GM21529 (cell line): ENCODE measurements at regions not wholly inside any gene's neighbourhood (a gene's known extent, or its start where the extent isn't known, plus 50 kb on each side); places are given as distances from the start of the nearest gene placed in this dataset.

ENCODE experiments used
- ATAC-seq: cut with Tn5 transposase; IDR thresholded peaks from one replicate; pipeline ENCODE4 v1.9.1; 2021; ENCODE audit not compliant: unreplicated experiment

- no peak for ATAC-seq
Observed at GRCh38 chr5:9861666-9862256, 231.6 kb upstream of the TAS2R1 start.

GRCh38 chr5:9859808-9860207 is 229.7 kb upstream of the TAS2R1 start:
- ATAC-seq = no peak

GRCh38 chr5:9858043-9858442 is 227.9 kb upstream of the TAS2R1 start:
- no peak for ATAC-seq

GRCh38 chr5:9853309-9853708 is 223.2 kb upstream of the TAS2R1 start:
- ATAC-seq = no peak

GRCh38 chr5:9852671-9853070 is 222.5 kb upstream of the TAS2R1 start:
- ATAC-seq = no peak

GRCh38 chr5:9851458-9851857 is 221.3 kb upstream of the TAS2R1 start:
- ATAC-seq = no peak

GRCh38 chr5:9850456-9850855 is 220.3 kb upstream of the TAS2R1 start:
- no peak for ATAC-seq

- ATAC-seq = no peak
Observed at GRCh38 chr5:9847631-9848030, 217.5 kb upstream of the TAS2R1 start.

GRCh38 chr5:9845185-9845584 is 215.0 kb upstream of the TAS2R1 start:
- no peak for ATAC-seq

- no peak for ATAC-seq
Observed at GRCh38 chr5:9841516-9842170, 211.5 kb upstream of the TAS2R1 start.

- ATAC-seq = no peak
Observed at GRCh38 chr5:9838916-9839315, 208.8 kb upstream of the TAS2R1 start.

GRCh38 chr5:9834871-9835770 is 205.0 kb upstream of the TAS2R1 start:
- ATAC-seq = no peak

- no peak for ATAC-seq
Observed at GRCh38 chr5:9833871-9834270, 203.7 kb upstream of the TAS2R1 start.

GRCh38 chr5:9832921-9833320 is 202.8 kb upstream of the TAS2R1 start:
- ATAC-seq = no peak

GRCh38 chr5:9831823-9832222 is 201.7 kb upstream of the TAS2R1 start:
- no peak for ATAC-seq

GRCh38 chr5:9830184-9830583 is 200.0 kb upstream of the TAS2R1 start:
- ATAC-seq = no peak

- ATAC-seq = no peak
Observed at GRCh38 chr5:9829621-9830020, 199.5 kb upstream of the TAS2R1 start.

GRCh38 chr5:9820691-9821449 is 190.7 kb upstream of the TAS2R1 start:
- no peak for ATAC-seq

GRCh38 chr5:9818340-9818845 is 188.2 kb upstream of the TAS2R1 start:
- ATAC-seq = no peak

GRCh38 chr5:9817819-9818218 is 187.7 kb upstream of the TAS2R1 start:
- no peak for ATAC-seq

GRCh38 chr5:9815051-9815450 is 184.9 kb upstream of the TAS2R1 start:
- ATAC-seq = no peak
